GM21576 (cell line): ENCODE measurements at regions not wholly inside any gene's neighbourhood (a gene's known extent, or its start where the extent isn't known, plus 50 kb on each side); places are given as distances from the start of the nearest gene placed in this dataset.
"Not testable (repeated sequence)": the region's sequence is repeated elsewhere in the genome, so short reads cannot be mapped to it uniquely, and the experiment has no call there.

Experiments
- ATAC-seq: cut with Tn5 transposase; IDR thresholded peaks from one replicate; pipeline ENCODE4 v1.9.1; 2021; ENCODE audit warnings: mild to moderate bottlenecking, moderate library complexity; ENCODE audit not compliant: unreplicated experiment

DNA sequence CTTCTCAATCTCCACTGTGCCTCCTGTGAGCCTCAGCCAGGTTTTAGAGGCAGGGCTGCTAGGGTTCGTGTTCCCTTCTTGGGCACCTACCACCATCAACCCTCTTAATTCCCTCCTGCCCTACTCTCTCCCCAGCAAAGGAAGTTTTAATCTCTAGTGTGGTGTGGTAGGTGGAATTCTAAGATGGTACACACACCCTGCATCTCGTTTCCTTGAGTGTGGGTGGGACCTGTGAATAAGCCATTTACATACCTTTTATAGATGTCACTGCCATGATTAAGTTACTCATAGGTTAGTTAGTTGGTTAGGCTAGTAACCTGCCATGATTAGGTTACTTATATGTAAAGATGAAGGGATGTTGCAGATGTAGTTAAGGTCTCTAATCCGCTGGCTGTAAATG lies 114.8 kb upstream of the VRK1 start:
- no peak for ATAC-seq

DNA sequence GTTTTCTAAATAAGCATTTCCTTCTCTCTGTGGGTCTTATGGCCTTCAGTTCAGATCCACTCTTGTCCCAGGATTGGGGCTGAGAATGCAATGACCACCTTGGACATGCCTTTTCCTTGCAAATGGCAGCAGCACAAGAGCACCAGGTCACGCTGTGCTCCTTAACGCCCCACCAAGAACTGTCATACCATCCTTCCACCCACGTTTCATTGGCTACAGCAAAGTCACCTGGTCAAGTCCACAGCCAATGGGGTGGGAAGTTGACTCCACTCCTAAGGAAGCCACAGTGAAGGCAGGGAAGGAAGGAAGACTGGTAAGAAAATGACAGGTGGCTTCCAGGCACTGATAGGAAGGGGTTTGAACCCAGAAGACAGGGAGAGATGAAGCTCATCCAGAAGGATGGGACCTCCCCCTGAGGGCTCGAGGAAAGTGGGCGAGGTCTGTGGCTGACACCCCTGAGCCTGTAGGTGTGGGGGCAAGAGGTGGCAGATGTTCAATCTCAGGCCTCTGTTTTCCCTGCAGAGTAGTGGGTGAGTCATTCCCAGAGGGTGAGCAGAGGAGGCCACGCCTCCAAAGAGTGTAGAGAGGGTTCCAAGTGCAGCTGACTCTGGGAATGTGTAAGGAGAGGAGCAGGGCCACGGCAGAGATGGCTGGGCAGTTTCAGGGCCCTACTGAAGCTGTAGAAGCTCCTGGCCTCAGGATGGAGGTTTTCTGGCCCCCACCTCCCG lies 113.5 kb upstream of the VRK1 start:
- ATAC-seq, result no peak

DNA sequence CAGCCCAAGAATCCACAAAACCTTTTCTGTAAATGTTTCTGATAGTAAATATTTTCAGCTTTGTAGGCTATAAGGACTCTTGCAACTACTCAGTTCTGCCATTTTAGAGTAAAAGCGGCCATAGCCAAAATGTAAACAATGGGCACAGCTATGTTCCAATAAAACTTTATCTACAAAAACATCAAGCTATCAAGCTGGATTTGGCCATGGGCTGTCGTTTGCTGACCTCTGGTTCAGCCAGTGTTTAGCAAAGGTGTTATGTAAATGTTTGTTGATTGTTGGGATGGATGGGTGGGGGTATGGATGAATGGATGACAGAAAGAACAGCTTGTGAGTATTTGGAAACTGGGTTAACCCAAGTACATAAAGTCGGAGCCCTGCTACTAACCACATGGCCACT lies 111.1 kb upstream of the VRK1 start:
- no peak for ATAC-seq

DNA sequence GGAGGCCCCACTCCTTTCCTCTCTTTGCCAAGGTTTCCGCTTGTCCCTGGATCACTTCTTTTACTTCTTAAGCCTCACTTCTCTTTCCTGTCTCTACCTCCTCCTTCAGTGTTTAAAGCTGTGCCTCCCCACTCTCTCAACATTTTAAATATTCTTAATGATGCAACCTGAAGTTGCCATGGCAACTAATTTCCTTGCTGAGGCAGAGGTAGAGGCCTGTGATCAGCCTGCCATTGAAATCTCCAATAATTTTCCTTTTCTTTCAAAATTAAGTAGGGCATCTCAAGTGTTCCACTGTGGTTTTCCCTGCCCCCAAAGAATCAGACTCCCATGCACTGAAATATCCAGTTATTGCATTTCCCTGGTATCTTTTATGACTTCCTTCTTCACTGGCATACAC lies 108.6 kb upstream of the VRK1 start:
- no peak for ATAC-seq

DNA sequence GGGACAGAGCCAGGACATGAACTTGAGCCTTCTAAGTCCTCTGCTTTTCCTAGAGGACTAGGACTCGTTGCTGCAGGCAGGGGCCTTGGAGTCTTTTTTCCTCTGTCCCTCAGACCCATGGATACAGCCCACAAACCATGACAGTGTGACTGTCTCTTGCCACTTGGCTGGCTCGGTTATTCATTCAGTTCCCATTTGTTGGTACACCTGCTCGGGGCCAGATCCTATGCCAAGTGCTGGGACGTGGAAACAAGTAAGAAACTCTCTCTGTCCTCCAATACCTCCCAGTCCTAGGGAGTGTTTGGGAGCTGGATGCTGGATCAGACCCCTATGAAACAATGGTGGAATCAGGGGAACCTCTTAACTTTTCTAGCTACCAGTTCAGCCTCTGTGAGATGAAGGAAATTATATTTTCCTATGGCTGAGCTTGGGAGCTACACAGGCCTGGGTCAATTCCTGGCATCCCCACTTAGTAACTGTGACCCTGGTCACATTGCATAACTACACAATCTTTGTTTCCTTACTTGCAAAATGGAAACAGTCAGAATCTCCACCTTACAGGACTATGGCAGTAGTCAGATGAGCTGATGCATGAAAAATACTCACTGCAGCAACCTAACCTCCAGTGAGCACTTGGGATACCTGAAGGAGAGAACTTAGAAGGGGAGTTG lies 106.3 kb upstream of the VRK1 start:
- no peak for ATAC-seq

DNA sequence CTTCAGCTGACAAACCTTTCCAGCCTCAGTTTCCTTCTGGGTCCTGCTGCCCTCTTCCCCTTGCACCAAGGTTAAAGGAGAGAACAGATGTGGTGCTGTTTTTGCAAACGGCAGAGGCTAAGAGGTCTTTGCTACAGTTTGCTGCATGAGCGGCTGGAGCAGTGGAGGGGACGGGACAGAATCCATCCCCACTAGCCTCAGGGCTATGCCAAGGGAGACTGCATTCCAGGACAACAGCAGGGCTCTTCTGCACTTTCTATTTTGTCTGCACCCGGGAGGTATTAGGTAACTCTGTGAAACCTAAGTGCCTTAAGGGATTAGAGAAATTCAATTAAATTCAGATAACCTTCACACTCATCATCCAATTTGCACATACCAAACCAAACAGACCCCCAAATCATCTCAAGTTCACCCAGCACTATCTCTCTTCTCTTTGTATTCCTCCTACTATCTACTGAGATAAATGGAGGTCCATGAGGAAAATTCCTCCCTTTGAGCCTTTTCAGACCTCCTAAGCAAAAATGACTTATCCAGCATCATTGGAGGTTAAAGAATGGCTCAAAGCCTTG lies 103.8 kb upstream of the VRK1 start:
- ATAC-seq, result no peak

DNA sequence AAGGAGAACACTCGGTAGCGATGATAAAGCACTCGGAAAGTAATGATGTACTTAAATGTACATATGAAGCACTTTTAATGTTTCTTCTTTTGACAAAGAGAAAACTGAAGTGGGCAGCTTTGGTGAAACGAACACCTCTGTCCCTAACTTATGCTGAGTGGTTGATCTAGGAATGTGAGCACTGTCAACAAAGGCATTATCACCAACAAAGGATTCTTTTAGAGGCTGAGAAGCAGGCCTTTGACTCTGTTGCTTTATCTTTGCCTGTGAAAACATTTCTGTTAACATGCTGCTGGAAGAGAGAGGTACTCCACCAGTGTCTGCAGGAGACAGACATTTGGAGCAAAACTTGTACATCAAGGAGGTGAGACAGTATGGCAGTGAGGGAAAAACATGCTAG lies 103.2 kb upstream of the VRK1 start:
- ATAC-seq, result no peak

DNA sequence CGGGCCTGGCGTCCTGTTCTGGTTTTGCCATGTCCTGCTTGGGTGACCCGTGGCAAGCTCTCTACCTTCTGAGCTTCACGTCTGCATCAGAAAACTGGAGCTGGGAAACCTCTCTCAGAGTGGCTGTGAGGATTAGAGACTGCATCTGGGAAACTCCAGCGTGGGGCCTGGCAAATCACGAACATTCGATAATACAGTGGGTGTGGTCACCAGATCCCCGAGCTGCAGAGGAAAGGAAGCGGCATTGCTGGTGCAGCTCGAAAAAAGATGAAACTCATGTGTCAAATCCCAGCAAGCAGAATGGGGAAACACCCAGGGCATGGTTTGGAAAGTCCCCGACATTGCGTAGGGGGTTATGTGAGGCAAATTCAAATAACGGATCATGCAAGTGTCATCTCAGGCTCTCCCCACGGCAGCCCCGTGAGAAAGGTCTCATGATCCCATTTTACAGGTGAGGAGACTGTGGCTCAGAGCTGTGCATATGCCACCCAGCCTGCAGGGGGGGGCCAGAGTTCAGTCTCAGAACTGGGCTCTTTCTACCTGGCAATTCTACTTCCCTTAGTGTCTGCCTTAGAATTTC lies 98.1 kb upstream of the VRK1 start:
- ATAC-seq, result no peak

DNA sequence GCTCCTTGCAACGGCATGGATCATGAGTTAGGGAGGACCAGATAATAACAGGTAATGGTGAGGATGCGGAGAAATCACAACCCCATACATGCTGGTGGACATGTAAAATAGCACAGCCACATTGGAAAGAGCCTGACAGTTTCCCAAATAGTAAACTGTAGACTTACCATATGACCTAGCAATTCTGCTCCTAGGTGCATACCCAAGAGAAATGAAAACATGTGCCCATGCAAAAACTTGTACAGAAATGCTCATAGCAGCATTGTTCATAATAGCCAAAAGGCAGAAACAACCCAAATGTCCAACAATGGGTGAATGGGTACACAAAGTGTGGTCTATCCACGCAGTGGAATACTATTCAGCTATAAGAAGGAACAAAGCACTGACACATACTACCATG lies 97.5 kb upstream of the VRK1 start:
- ATAC-seq, result no peak

DNA sequence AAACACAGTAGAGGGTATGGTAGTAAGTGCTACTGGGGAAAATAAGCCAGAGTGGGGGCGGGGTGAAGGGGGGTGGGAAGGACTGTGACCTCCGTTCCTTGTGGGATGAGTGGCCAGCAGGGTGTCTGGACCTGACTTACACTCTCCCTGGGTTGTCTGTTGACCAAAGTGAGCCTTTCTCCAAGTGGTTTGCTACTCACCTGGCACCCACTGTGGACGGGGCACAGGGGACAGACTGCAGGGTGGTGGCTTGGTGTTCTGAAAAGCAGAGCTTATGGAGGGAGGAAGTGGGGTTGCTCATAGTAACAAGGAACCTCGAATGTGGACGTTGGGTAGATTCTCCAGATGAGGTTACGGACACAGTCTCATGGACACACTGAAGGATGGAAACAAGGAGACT lies 94.4 kb upstream of the VRK1 start:
- ATAC-seq, result no peak

DNA sequence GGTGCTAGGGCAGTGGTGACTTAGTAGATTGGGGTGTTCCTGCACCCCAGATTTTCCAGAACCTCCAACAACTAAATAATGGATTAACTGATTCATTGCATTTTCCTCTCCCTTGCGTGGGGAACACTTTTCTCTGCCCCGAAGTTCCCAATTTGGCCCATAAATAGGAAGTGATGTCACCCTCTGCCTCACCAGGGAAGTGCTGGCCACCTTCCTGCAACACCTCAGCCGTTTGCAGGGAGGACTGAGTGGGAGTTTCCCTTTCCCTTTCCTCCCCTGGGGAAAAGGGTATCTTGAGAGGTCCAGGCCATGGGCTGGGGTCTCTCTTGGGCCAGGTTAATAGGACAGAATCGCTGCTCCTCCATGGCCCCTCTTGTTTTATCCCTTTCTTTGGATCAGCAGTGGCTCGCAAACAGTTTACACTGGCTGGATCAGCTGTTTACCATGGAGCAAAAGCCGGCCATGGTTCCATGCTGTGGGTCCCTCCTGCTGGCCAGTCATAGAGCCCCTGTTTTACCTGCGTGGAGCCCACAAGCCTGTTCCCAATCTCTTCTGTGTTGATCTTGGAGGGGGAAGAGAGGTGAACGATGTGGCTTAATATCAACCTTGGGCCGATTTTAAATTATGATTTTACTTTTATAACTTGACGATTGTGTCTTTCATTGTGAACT lies 91.6 kb upstream of the VRK1 start:
- ATAC-seq, result no peak

DNA sequence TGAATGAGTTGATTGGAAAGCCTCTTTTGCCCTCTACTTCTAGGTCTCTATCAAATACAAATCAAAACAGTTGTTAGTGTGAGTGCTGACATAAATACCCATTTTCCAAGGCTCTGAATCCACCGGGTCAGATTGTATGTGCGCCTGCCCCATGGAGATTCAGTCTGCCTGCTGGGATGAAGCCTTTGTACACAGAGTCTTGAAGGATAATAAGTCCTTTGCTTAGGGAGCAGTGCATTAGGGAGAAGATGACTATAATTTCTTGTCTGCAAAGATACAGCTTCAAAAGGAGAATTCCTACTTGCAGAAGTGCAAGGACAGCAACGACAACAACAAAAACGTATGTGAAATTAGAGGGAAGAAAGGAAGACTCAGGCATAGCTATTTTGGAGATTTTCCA lies 90.3 kb upstream of the VRK1 start:
- no peak for ATAC-seq

DNA sequence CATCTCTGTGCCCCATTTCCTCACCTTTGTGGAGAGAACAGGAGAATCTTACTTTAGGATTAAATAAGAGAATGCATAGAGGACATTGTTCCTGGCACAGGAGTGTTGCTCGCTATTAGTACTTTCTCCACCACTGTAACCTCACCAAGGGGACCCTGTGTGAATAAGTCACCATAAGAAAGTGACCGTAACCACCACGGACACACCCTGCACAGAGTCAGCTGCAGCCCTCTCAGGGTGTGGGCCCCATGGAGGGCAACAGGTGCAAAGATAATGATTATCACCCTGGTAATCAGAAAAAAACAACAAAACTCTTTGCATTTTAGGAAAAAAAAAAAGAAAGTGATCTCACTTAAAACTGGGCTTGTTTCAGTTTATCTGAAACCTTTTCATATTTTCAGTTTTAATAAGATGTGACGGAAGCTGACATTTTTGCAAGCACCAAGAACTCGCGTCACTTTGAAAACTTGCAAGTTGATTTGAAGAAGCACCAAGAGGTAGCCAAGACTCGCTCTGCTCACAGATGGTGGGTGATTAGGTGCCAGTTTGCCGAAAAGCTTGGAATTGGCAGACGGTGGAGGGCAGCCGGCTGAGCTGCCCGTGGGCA lies 87.0 kb upstream of the VRK1 start:
- no peak for ATAC-seq

DNA sequence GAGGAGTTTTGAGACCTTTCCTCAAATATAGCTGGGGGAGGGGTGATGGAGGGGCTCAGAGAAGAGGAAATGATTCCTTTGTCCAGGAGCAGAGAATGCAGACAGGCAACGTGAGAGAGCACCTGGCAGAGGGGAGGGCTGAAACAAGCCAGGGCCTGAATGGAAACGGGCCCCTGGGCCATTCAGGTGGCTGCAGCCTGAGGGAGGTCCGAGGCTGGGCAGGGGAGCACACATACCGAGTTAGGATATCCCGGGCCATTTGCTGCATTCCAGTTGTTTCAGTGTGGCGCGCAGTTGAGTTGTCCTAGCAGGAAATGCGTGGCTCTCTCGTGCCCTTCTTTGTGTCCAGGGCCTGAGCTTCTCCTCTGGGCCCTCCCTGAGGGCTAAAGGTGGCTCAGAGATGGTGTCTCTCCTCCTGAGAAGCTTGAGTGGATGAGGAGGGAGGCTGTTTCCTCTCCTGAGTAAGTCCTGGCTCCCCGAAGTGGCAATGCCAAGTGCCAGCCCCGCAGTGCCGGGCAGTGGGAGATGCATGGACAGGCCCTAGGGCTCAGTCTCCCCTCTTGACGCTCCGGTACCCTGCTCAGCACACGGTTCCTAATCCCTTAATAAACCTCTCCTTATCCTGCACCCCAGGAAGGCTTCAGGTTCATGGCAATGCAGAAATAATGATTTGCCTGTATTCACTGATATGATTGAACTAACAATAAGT lies 85.5 kb upstream of the VRK1 start:
- no peak for ATAC-seq

DNA sequence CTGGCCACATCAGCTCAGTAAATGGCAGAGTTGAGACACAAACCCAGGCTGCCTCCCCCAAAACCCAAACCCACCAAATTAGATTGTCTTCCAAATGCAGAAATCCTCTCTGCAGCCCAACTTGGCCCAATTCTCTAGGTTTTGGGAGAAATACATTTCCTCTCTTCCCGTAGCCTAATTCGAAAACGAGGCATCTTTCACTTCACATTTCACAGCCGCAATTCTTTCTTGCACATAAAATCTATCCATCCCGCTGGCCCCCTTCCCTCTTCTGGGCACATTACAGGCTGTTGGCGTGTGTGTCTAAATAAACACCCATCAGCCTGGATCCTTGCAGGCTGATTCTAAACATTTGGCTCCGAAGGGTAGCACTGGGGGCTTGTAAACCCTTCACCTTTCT lies 83.8 kb upstream of the VRK1 start:
- no peak for ATAC-seq

DNA sequence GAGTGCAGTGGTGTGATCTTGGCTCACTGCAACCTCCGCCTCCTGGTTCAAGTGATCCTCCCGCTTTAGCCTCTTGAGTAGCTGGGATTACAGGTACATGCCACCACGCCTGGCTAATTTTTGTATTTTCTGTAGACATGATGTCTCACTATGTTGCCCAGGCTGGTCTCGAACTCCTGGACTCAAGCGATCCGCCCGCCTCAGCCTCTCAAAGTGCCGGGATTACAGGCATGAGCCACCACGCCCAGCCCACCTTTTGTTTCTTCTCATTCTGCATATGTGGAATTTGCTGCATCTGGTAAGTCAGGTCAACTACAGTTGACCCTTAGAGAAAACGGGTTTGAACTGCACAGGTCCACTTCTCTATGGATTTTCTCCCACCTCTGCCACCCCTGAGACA lies 82.6 kb upstream of the VRK1 start:
- not testable (repeated sequence) for ATAC-seq

DNA sequence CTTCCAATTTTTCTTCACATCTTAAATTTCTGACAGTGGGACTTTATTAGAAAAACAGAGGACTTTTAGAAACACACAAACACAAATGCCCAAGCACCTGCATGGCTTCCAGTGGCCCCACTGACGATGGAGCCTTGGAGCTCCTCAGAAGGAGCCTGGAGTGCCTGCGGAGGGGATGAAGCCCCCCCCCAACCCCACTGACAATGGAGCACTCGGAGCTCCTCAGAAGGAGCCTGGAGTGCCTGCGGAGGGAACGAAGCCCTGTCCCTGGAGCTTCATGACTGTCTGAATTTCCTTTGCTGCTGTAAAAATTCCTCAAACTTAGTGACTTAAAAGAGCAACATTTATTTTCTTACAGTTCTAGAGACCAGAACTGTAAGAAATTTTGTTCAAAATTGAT lies 80.1 kb upstream of the VRK1 start:
- no peak for ATAC-seq

DNA sequence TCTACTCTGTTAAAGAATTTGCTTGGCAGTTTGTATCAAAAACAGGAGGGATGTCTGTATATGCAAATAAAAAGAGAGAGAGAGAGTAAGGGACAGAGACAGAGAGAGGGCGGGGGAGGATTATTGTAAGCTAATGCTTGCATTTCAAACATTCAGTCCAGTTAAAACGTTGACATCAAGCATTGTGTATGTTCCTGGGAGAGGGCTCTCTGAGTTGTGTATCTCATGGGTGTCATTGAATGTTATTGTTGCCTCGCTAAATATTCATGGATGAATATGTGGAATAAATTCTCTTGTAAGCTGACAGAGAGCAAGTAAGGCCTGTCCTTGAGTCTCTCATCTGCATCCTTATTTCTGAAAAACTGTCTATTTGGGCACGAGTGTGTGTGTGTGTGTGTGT lies 78.8 kb upstream of the VRK1 start:
- no peak for ATAC-seq

DNA sequence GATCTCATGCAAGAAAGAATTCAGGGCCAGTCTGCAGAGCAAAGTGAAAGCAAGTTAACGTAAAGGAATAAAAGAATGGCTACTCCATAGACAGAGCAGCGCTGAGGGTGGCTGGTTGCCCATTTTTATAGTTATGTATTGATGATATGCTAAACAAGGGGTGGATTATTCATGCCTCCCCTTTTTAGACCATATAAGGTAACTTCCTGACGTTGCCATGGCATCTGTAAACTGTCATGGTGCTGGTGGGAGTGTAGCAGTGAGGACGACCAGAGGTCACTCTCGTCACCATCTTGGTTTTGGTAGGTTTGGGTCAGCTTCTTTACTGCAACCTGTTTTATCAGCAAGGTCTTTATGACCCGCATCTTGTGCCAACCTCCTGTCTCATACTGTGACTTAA lies 76.5 kb upstream of the VRK1 start:
- ATAC-seq, result not testable (repeated sequence)

DNA sequence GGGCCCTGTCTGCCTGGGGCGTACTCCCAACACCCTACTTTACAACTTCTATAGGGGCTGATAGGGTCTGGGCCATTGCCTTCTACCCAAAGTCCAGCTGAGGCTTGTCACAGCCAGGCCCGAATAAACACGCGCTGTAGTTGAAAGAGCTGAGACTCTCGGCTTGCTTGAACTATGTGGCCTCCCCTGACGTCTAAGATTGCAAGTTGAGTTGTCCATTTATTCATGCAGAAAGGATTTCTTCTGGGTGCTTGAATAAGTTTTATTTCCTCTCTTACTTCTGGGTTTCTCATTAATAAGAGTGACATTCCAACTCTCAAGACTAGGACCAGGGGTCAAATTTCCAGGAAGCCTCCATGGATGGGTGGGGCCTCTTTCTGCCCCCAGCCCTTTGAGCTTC lies 74.4 kb upstream of the VRK1 start:
- ATAC-seq, result no peak

DNA sequence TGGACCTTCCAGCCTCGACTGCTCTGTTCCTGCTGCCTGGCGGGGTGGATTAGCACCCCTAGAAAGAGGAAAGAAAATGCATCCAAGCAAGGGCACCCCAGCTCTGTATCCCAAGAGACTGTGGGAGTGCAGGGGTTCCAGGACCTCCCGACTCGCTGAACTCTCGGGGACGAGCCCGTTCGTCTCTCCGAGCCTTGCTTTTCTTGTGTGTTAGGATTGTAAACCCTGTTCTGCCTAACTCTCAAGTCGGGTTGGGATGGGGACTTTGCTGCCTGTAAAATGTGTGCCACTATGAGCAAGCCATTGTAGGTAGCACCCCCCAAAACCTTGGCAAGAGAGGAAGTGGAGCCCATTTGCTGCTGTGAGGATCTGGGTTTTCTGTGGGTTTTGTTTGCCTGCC lies 73.2 kb upstream of the VRK1 start:
- no peak for ATAC-seq
